HEK293T (cell line): ENCODE measurements at regions not wholly inside any gene's neighbourhood (a gene's known extent, or its start where the extent isn't known, plus 50 kb on each side); places are given as distances from the start of the nearest gene placed in this dataset.

Experiments
- CTCF ChIA-PET: fragments of 350-600 bp; formaldehyde crosslinking; extraction: SDS; loops from one replicate; lab custom pipeline; 2021; ENCODE audit warnings: antibody characterized with exemption, inconsistent platforms; lab: Yijun Ruan, JAX
- POLR2A ChIA-PET: fragments of 350-600 bp; formaldehyde crosslinking; extraction: SDS; loops from one replicate; lab custom pipeline; 2020; ENCODE audit warnings: antibody characterized with exemption, inconsistent platforms; lab: Yijun Ruan, JAX
- DNase-seq: peaks from one replicate; pipeline ENCODE4 v3.0.0; 2012; ENCODE audit warnings: mixed read lengths; ENCODE audit errors: extremely low spot score
- ARNT ChIP-seq: fragments of 450-650 bp; IDR thresholded peaks from 2 replicates; pipeline ENCODE4 v1.6.1; 2017; ENCODE audit warnings: mild to moderate bottlenecking
- BHLHE40 ChIP-seq: fragments of 450-650 bp; IDR thresholded peaks from 2 replicates; pipeline ENCODE4 v1.6.1; 2016; ENCODE audit warnings: mild to moderate bottlenecking, moderate library complexity, borderline replicate concordance
- CTBP1 ChIP-seq: fragments of 450-650 bp; IDR thresholded peaks from 2 replicates; pipeline ENCODE4 v1.6.1; 2016; ENCODE audit warnings: borderline replicate concordance
- ELF4 ChIP-seq: fragments of 450-650 bp; IDR thresholded peaks from 2 replicates; pipeline ENCODE4 v1.6.1; 2017; ENCODE audit warnings: antibody characterized with exemption
- FOXA1 ChIP-seq: fragments of 450-650 bp; IDR thresholded peaks from 2 replicates; pipeline ENCODE4 v1.6.1; 2016; ENCODE audit warnings: mild to moderate bottlenecking
- FOXK2 ChIP-seq: fragments of 450-650 bp; IDR thresholded peaks from 2 replicates; pipeline ENCODE4 v1.6.1; 2016; ENCODE audit warnings: mild to moderate bottlenecking
- FOXM1 ChIP-seq: fragments of 450-650 bp; IDR thresholded peaks from 2 replicates; pipeline ENCODE4 v1.6.1; 2017; ENCODE audit warnings: mild to moderate bottlenecking, borderline replicate concordance
- HDGF ChIP-seq: fragments of 450-650 bp; IDR thresholded peaks from 2 replicates; pipeline ENCODE4 v1.6.1; 2017; ENCODE audit warnings: antibody characterized with exemption, borderline replicate concordance
- L3MBTL2 ChIP-seq: fragments of 450-650 bp; conservative IDR thresholded peaks from 2 replicates; pipeline ENCODE4 v1.6.1; 2016; ENCODE audit warnings: mild to moderate bottlenecking
- LEF1 ChIP-seq: fragments of 450-650 bp; IDR thresholded peaks from 2 replicates; pipeline ENCODE4 v1.6.1; 2017; ENCODE audit warnings: mild to moderate bottlenecking, borderline replicate concordance
- NFRKB ChIP-seq: fragments of 450-650 bp; IDR thresholded peaks from 2 replicates; pipeline ENCODE4 v1.6.1; 2016; ENCODE audit warnings: mild to moderate bottlenecking, moderate library complexity
- PKNOX1 ChIP-seq: fragments of 450-650 bp; IDR thresholded peaks from 2 replicates; pipeline ENCODE4 v1.6.1; 2016
- SP1 ChIP-seq: fragments of 450-650 bp; IDR thresholded peaks from 2 replicates; pipeline ENCODE4 v1.6.1; 2017
- SUZ12 ChIP-seq: fragments of 450-650 bp; IDR thresholded peaks from 2 replicates; pipeline ENCODE4 v1.6.1; 2016; ENCODE audit warnings: mild to moderate bottlenecking
- TARDBP ChIP-seq: fragments of 450-650 bp; IDR thresholded peaks from 2 replicates; pipeline ENCODE4 v1.6.1; 2016
- ZNF384 ChIP-seq: fragments of 450-650 bp; IDR thresholded peaks from 2 replicates; pipeline ENCODE4 v1.6.1; 2016

- POLR2A ChIA-PET, result no interaction called here
- TF ChIP-seq LEF1 (no peak), SP1 (no peak), PKNOX1 (no peak), ZNF384 (no peak), FOXA1 (no peak), ARNT (no peak), L3MBTL2 (no peak), SUZ12 (no peak), TARDBP (no peak), CTBP1 (no peak), NFRKB (no peak), ELF4 (no peak), FOXM1 (no peak), HDGF (no peak)
- CTCF ChIA-PET, result no interaction called here
- DNase-seq, result no peak
Observed at GRCh38 chr12:127238107-127238506, 1028.9 kb upstream of the TMEM132C start.

- ChIA-PET CTCF (no interaction called here), POLR2A (no interaction called here)
- DNase-seq, result no peak
- TF ChIP-seq CTBP1 (no peak), ARNT (no peak)
Observed at GRCh38 chr12:127239781-127240180, 1027.2 kb upstream of the TMEM132C start.

GRCh38 chr12:127240249-127240929, 1026.6 kb upstream of the TMEM132C start:
- CTCF ChIA-PET, result no interaction called here
- DNase-seq, result no peak
- TF ChIP-seq ELF4 (no peak), CTBP1 (no peak), BHLHE40 (no peak), ZNF384 (no peak), TARDBP (no peak), SP1 (no peak), PKNOX1 (no peak), FOXK2 (no peak), ARNT (no peak), FOXA1 (no peak), HDGF (no peak), NFRKB (no peak)
- POLR2A ChIA-PET, result interaction anchor here (0.5 kb wide), 1 partner anchor 708 kb away, joined by 3 read pairs; no protein-coding TSS in a partner anchor

GRCh38 chr12:127241072-127241817, 1025.7 kb upstream of the TMEM132C start:
- CTCF ChIA-PET, result no interaction called here
- TF ChIP-seq FOXM1 (no peak), ZNF384 (no peak), SP1 (no peak), CTBP1 (no peak), FOXA1 (no peak), FOXK2 (no peak), LEF1 (no peak), HDGF (no peak), PKNOX1 (no peak), TARDBP (no peak), ELF4 (no peak), SUZ12 (no peak), NFRKB (no peak), ARNT (no peak), BHLHE40 (no peak), L3MBTL2 (no peak)
- no peak for DNase-seq
- POLR2A ChIA-PET, result interaction anchor here (0.5 kb wide), 1 partner anchor 709 kb away, joined by 3 read pairs; no protein-coding TSS in a partner anchor

- ChIA-PET CTCF (no interaction called here), POLR2A (no interaction called here)
- no peak for DNase-seq
- no peak for TF ChIP-seq TARDBP
- TF ChIP-seq FOXA1, result no peak
- TF ChIP-seq FOXK2, result no peak
- TF ChIP-seq FOXM1, result no peak
- no peak for TF ChIP-seq SUZ12
- TF ChIP-seq L3MBTL2, result no peak
- no peak for TF ChIP-seq CTBP1
- no peak for TF ChIP-seq HDGF
- TF ChIP-seq LEF1, result no peak
- TF ChIP-seq ELF4, result no peak
- no peak for TF ChIP-seq PKNOX1
- TF ChIP-seq SP1, result no peak
- TF ChIP-seq NFRKB, result no peak
Observed at GRCh38 chr12:127245009-127245408, 1022.0 kb upstream of the TMEM132C start.
